ENCODE measurements at regions not wholly inside any gene's neighbourhood (a gene's known extent, or its start where the extent isn't known, plus 50 kb on each side); places are given as distances from the start of the nearest gene placed in this dataset.
A peak's percentile ranks its signal among the peaks of the same experiment; 100 is the strongest.

DNA sequence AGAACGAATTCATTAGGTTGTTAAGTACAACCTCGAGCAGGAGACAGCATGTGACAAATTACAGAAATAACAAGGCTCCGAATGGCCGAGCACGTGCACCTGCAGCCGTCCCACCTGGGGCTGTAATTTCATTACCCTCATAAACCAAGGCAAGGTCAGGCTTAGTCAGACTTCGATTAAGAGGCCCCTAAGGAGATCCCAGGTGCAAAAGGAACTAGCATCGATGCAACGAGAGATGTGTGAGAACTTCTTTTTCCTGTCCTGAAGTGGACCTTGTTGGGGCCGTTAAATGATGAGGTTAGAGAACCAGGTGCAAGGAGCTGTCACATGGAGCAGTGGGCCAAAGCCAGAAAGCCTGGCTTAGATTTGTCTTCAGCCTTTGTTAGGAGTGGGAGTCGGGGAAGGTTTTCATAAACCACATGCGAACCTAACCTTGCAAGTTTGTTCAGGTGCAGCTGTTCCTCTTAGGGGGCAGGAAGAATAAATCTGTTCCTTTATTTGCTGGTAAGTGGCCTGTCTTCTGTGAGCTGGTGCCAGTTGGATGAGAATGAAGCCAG is 559.9 kb upstream of the MCTP2 start:
- H3K4me3 ChIP-seq (ENCODE audit: low read length) = no peak overlapping the region
- no peaks in the 10 kb centered on the region for H3K27me3 ChIP-seq (ENCODE audit: low read length)
- no peak for DNase-seq
- no peaks in the 10 kb centered on the region for H3K4me1 ChIP-seq (ENCODE audit: low read length)
- H3K79me2 ChIP-seq (ENCODE audit: low read length) = no peaks in the 10 kb centered on the region
- H3K9me2 ChIP-seq (replicated peaks; ENCODE audit: insufficient read depth, low read length) = no peaks in the 10 kb centered on the region
- H2AFZ ChIP-seq (ENCODE audit: low read length) = no peak overlapping the region
- H4K20me1 ChIP-seq (ENCODE audit: insufficient read depth, low read depth, low read length) = no peaks in the 10 kb centered on the region
- H3K9me3 ChIP-seq (ENCODE audit: low read length) = no peaks in the 10 kb centered on the region
- no peak overlapping the region for H3K9ac ChIP-seq (ENCODE audit: low read length)
- H3K27ac ChIP-seq (ENCODE audit: low read length) = no peak overlapping the region
- H3K36me3 ChIP-seq (ENCODE audit: insufficient read depth, low read length) = no peaks in the 10 kb centered on the region
- no peak overlapping the region for H3K4me2 ChIP-seq (ENCODE audit: low read depth, low read length, poor library complexity, severe bottlenecking)

DNA sequence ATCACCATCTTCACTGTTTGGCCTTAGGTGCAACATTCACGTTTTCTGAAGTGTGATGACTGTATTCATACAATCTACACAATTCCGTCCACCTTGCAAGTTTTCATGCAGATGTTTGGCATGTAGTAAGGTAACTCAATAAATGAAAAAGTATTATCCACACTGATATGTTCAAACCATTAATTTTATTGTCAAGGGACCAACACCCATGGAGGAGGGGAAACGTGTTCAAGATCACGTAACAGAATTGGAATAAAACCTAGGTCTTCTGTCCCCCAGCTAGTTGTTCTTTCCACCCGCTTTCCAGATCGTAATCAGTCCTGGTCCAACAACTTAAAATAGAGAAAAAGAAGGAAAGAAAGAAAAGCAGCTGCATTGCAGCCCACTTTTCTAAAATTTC is 560.4 kb upstream of the MCTP2 start:
- Histone ChIP-seq H4K20me1 (ENCODE audit: insufficient read depth, low read depth, low read length) (no peaks in the 10 kb centered on the region), H3K9me3 (ENCODE audit: low read length) (no peaks in the 10 kb centered on the region), H3K4me3 (ENCODE audit: low read length) (no peak overlapping the region), H3K9ac (ENCODE audit: low read length) (no peak overlapping the region), H2AFZ (ENCODE audit: low read length) (no peak overlapping the region), H3K36me3 (ENCODE audit: insufficient read depth, low read length) (no peaks in the 10 kb centered on the region), H3K27ac (ENCODE audit: low read length) (no peak overlapping the region), H3K4me1 (ENCODE audit: low read length) (no peaks in the 10 kb centered on the region), H3K79me2 (ENCODE audit: low read length) (no peaks in the 10 kb centered on the region), H3K27me3 (ENCODE audit: low read length) (no peaks in the 10 kb centered on the region), H3K4me2 (ENCODE audit: low read depth, low read length, poor library complexity, severe bottlenecking) (no peak overlapping the region), H3K9me2 (replicated peaks; ENCODE audit: insufficient read depth, low read length) (no peaks in the 10 kb centered on the region)
- DNase-seq = no peak

DNA sequence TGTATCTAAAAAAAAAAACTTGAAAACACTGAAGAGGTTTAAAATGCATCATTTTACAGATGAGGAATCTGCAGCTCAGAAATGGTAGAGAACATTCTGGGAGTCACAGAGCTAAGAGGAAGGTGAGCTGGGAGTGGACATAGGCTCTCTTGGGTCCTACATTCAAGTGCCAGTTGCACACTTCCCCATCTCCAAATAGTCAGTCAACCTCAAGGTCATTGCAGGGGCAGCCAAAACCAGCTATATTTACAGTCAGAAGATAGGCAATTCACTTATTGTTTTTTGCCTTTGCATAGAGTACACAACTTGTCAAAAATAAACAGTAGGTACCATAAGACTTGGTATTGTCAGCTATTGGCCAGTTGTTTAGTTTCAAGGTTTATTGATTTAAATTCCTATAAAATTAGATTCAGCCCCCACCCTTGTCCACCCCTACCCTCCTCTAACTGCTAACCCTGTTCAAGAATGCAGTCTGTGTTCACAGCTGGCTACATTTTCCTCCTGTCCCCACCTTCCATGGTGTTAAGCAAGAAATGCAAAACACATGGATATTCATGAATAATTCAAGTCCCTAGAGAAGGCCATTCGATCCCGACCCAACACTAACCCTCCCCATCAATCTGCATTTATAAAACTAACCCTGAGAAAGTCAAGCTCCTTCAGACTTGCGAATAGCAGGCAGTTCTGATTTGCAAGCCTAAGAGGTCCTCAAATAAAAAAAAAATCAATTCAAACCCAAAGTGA is 567.0 kb upstream of the MCTP2 start:
- no peak overlapping the region for H3K4me2 ChIP-seq (ENCODE audit: low read depth, low read length, poor library complexity, severe bottlenecking)
- no peaks in the 10 kb centered on the region for H4K20me1 ChIP-seq (ENCODE audit: insufficient read depth, low read depth, low read length)
- no peak for DNase-seq
- no peak overlapping the region for H3K27ac ChIP-seq (ENCODE audit: low read length)
- no peaks in the 10 kb centered on the region for H3K9me3 ChIP-seq (ENCODE audit: low read length)
- no peaks in the 10 kb centered on the region for H3K79me2 ChIP-seq (ENCODE audit: low read length)
- H3K9me2 ChIP-seq (replicated peaks; ENCODE audit: insufficient read depth, low read length) = no peaks in the 10 kb centered on the region
- H3K36me3 ChIP-seq (ENCODE audit: insufficient read depth, low read length) = no peaks in the 10 kb centered on the region
- H3K4me3 ChIP-seq (ENCODE audit: low read length) = no peak overlapping the region
- H3K9ac ChIP-seq (ENCODE audit: low read length) = no peak overlapping the region
- H3K27me3 ChIP-seq (ENCODE audit: low read length) = no peaks in the 10 kb centered on the region
- no peak overlapping the region for H2AFZ ChIP-seq (ENCODE audit: low read length)
- no peaks in the 10 kb centered on the region for H3K4me1 ChIP-seq (ENCODE audit: low read length)

DNA sequence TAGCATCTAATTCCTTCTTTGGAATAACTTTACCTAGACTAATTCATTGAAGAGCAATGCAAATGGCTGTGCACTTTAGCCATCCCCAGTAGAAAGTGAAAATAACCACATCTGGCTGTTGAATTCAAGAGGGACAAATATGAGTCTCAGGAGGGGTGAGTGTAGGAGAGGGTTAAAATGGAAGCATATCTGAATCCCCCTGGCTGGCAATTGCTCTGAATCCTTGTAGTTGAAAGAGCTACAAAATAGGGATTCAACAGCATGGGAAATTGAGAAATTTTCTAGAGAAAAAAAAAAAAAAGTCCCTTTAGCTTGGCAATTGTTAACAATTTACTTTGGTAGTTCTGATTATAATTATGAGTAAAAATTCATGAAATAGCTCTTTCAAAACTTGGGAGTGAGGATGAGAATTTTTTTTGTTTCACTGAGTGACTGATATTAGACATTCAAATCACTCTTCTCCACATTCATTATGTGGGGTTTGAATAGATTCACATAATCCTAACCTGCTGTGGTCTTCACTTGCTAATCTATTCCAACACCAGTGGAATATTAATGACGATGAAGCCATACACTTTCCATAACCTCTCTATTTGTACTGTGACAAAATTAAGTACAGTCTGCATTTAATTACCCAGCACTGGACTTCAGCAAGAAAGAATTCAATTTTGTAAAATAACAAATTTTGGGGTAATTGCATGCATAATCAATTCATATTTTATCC is 569.0 kb upstream of the MCTP2 start:
- no peak overlapping the region for H3K4me2 ChIP-seq (ENCODE audit: low read depth, low read length, poor library complexity, severe bottlenecking)

DNA sequence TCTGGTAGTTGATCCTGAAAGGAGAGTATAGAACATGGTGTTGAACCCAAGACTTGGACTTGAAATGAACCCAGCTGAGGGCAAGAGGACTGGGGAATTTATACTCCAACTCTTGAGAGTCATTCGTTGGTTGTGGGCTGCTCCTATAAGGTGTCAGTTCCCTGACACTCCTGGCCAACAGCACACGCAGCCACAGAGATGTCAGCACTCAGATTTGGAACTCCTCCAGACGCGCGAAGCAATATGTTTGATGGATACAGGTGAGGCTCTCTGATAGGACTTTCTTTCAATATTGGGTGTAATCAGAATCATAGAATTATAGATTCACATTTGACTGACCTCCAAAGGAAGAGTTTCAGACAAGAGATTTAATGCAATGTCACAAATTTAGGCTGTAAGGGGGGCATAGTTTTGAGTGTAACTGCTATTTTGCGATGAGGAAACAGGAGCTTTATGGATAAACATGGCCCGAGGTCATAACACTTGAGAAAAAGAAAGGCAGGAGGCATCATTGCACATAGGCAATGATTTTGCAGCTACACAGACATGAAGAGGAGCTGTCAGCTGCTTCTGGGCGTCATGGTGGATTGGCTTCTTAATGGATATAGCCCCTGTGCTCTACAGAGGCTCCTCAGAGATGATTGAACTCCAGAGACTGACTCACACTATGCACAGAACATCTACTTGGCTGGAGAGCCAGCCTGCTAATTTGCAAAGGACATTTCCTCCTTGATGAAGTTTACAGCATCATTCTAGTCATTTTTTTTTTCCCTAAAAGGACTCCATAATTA is 569.2 kb upstream of the RGMA start:
- Histone ChIP-seq H3K27ac (ENCODE audit: low read length) (no peak overlapping the region), H3K9me3 (ENCODE audit: low read length) (no peaks in the 10 kb centered on the region), H3K36me3 (ENCODE audit: insufficient read depth, low read length) (no peaks in the 10 kb centered on the region), H3K79me2 (ENCODE audit: low read length) (no peaks in the 10 kb centered on the region), H3K4me1 (ENCODE audit: low read length) (no peaks in the 10 kb centered on the region), H4K20me1 (ENCODE audit: insufficient read depth, low read depth, low read length) (no peaks in the 10 kb centered on the region), H3K4me2 (ENCODE audit: low read depth, low read length, poor library complexity, severe bottlenecking) (no peak overlapping the region), H3K9me2 (replicated peaks; ENCODE audit: insufficient read depth, low read length) (no peaks in the 10 kb centered on the region), H2AFZ (ENCODE audit: low read length) (no peak overlapping the region), H3K9ac (ENCODE audit: low read length) (no peak overlapping the region), H3K4me3 (ENCODE audit: low read length) (no peak overlapping the region), H3K27me3 (ENCODE audit: low read length) (no peaks in the 10 kb centered on the region)
- peak; percentile 6 for DNase-seq

More for the DNA sequence above, 569.0 kb upstream of the MCTP2 start:
- Histone ChIP-seq H3K27me3 (ENCODE audit: low read length) (no peaks in the 10 kb centered on the region), H3K9me3 (ENCODE audit: low read length) (no peaks in the 10 kb centered on the region), H3K27ac (ENCODE audit: low read length) (no peak overlapping the region), H3K79me2 (ENCODE audit: low read length) (no peaks in the 10 kb centered on the region), H3K9me2 (replicated peaks; ENCODE audit: insufficient read depth, low read length) (no peaks in the 10 kb centered on the region), H3K9ac (ENCODE audit: low read length) (no peak overlapping the region), H3K4me3 (ENCODE audit: low read length) (no peak overlapping the region), H3K36me3 (ENCODE audit: insufficient read depth, low read length) (no peaks in the 10 kb centered on the region), H3K4me1 (ENCODE audit: low read length) (no peaks in the 10 kb centered on the region), H4K20me1 (ENCODE audit: insufficient read depth, low read depth, low read length) (no peaks in the 10 kb centered on the region), H2AFZ (ENCODE audit: low read length) (no peak overlapping the region)
- no peak for DNase-seq

DNA sequence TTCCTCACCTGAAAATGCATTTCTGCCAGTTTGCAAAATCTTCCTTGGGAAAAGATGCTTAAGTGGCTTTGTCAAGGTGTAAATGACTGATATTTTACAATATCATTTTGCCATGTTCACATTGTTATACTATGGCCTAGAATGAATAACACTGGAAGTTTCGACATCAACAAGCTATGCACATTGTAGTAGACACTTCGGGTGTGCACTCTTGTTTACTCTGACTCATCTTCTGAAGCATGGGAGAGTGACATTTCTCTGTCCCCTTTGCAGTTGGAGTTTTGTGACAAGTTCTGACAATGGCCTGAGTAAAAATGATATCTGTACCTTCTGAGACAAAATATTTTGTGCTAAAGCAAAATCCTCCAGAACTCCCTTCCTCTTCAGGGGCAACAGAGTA is 567.0 kb upstream of the RGMA start:
- 0 out of 2 replicates have a peak, but pooled peaks cover 3% of the 10 kb centered on the region for H3K27me3 ChIP-seq (ENCODE audit: low read length)
- H3K4me2 ChIP-seq (ENCODE audit: low read depth, low read length, poor library complexity, severe bottlenecking) = no peak overlapping the region
- H3K79me2 ChIP-seq (ENCODE audit: low read length) = no peaks in the 10 kb centered on the region
- H3K4me3 ChIP-seq (ENCODE audit: low read length) = no peak overlapping the region
- no peaks in the 10 kb centered on the region for H3K4me1 ChIP-seq (ENCODE audit: low read length)
- no peaks in the 10 kb centered on the region for H3K9me2 ChIP-seq (replicated peaks; ENCODE audit: insufficient read depth, low read length)
- no peaks in the 10 kb centered on the region for H3K36me3 ChIP-seq (ENCODE audit: insufficient read depth, low read length)
- no peak overlapping the region for H3K27ac ChIP-seq (ENCODE audit: low read length)
- no peaks in the 10 kb centered on the region for H3K9me3 ChIP-seq (ENCODE audit: low read length)
- H3K9ac ChIP-seq (ENCODE audit: low read length) = no peak overlapping the region
- DNase-seq = no peak
- H2AFZ ChIP-seq (ENCODE audit: low read length) = no peak overlapping the region
- H4K20me1 ChIP-seq (ENCODE audit: insufficient read depth, low read depth, low read length) = no peaks in the 10 kb centered on the region

DNA sequence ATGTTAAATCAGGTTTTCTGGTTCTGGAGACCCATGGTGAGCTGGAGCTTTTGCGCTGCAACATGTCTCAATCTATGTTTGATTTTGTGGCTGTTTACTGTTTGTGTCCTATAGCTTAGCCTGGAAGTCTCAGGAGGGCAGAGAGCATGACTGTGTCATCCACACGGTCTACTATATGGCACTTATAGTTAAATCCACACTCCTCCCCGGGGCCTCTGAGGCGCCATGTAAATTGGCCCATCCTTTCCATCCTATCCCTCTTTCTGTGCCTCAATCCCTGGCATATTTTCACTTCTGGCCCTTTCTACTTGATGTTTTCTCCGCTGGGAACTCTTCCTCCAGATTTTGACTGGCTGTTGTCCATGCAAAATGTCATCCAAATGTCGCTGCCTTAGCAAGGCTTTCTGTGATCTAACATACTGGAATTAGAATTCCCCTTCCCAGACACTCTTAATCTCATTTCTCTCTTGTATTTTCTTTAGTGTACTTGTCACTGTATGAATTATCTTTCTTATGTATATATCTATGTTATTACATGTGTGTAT is 560.8 kb upstream of the RGMA start:
- Histone ChIP-seq H3K79me2 (ENCODE audit: low read length) (no peaks in the 10 kb centered on the region), H4K20me1 (ENCODE audit: insufficient read depth, low read depth, low read length) (no peaks in the 10 kb centered on the region), H3K9ac (ENCODE audit: low read length) (no peak overlapping the region), H3K36me3 (ENCODE audit: insufficient read depth, low read length) (no peaks in the 10 kb centered on the region), H3K9me2 (replicated peaks; ENCODE audit: insufficient read depth, low read length) (no peaks in the 10 kb centered on the region), H3K4me1 (ENCODE audit: low read length) (no peaks in the 10 kb centered on the region), H3K4me2 (ENCODE audit: low read depth, low read length, poor library complexity, severe bottlenecking) (no peak overlapping the region), H3K9me3 (ENCODE audit: low read length) (no peaks in the 10 kb centered on the region), H3K27ac (ENCODE audit: low read length) (no peak overlapping the region), H3K27me3 (ENCODE audit: low read length) (0 out of 2 replicates have a peak, but pooled peaks cover 3% of the 10 kb centered on the region), H3K4me3 (ENCODE audit: low read length) (no peak overlapping the region), H2AFZ (ENCODE audit: low read length) (no peak overlapping the region)
- DNase-seq = no peak

Data from Karpas-422 (cell line).